Stimulated activated CD8-positive, alpha-beta memory T cell treated with anti-CD3 and anti-CD28 coated beads, Interleukin-7, amount 100 ng/mL, for 48 hours (primary cell): ENCODE measurements at regions not wholly inside any gene's neighbourhood (a gene's known extent, or its start where the extent isn't known, plus 50 kb on each side); places are given as distances from the start of the nearest gene placed in this dataset.

ENCODE experiments used
- DNase-seq, 2 donors: peaks; one replicate each; pipeline ENCODE4 v3.0.0-alpha.2; 2020; ENCODE audit warnings: low read depth in 1 of 2; ENCODE audit errors: extremely low read depth in 1 of 2

DNA sequence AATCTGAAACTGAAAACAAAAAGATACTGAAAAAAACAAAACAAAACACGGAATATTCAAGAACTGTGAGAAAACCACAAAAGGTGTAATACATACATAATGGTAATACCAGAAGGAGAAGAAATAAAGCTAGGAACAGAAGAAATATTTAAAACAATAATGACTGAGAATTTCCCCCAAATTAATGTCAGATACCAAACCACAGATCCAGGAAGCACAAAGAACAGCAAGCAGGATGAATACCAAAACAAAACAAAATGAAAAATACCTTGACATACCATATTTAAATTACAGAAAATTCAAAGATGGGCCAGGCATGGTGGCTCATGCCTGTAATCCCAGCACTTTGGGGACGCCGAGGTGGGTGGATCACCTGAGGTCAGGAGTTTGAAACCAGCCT, 57.7 kb upstream of the PARD3 start:
- DNase-seq = no peak

DNA sequence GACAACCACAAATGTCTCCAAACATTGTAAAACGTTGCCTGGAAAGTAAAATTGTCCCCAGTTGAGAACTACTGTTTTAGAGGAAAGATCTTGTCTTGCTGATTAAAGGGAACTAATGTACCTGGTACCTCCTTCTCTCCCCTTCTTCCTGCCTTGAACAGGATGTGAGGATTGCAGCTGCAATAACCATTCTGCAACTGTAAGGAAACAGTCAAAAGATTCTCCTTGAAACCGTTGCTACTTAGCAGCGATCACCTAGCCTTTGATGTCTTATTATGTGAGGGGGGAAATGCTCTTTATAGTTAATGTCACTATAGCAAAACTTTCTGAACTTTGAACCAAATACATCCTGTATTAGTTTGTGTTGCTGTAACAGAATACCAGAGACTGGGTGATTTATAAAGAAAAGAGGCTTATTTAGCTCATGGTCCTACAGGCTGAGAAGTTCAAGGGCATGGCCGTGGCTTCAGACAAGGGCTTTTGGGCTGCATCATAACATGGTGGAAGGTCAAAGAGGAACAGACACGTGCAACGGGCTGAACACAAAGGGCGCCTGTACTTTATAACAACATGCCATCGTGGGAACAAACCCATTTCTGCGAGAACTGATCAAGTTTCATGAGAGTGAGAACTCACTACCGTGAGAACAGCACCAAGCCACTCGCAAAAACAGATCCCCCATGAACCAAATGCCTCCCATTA, 54.2 kb upstream of the PARD3 start:
- no peak for DNase-seq

DNA sequence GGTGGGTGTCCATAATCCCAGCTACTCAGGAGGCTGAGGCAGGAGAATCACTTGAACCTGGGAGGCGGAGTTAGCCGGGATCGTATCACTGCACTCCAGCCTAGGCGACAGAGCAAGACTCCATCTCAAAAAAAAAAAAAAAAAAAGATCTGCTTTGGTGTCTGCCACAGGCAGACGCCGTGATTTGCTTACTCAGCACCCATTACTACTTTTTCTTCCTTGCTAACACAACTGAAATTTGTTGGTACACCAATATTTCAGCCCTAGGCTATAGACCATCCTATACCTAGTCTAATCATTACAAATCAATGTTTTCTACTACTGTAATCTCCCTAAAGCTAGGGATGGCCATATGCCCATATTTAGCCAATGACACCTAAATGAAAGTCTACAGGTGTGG, 53.5 kb upstream of the PARD3 start:
- DNase-seq = no peak

DNA sequence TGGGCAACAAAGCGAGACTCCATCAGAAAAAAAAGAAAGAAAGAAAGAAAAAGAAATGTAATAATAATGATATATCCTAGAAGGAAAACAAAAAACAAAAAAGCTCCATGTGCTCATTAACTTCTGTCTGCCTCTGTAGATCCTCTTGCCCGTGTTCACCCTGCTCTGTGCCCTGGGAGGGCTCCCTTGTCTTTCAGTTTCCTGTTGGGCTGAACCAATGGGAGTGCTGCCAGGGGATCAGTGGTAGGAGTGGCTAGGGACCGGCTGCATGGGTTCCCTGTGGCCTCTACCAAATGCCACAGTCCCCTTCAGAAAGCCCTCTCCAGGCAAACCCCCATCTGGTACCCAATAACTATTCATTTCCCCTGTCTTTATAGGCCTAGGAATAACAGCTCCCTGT, 51.8 kb upstream of the PARD3 start:
- no peak for DNase-seq
